ENCODE measurements at regions not wholly inside any gene's neighbourhood (a gene's known extent, or its start where the extent isn't known, plus 50 kb on each side); places are given as distances from the start of the nearest gene placed in this dataset.

- no peak overlapping the region for H3K4me3 ChIP-seq (replicated peaks in 1 of 2; ENCODE audit: low read depth in 1 of 2, low read length in 2 of 2)
- no TSS peak for BruUV-seq (replicated peaks)
- no peak overlapping the region for H3K9ac ChIP-seq (ENCODE audit: low read length)
- H3K4me1 ChIP-seq (ENCODE audit: control insufficient read depth in 1 of 2, insufficient read depth in 2 of 2, low read length in 2 of 2), result no peaks in the 10 kb centered on the region
- no peak overlapping the region for H3K4me2 ChIP-seq (ENCODE audit: low read length)
- H3K27me3 ChIP-seq (ENCODE audit: insufficient read depth, low read length), result no peaks in the 10 kb centered on the region
- TF ChIP-seq ZFX (IDR thresholded peaks at IDR 0.05), result no peak
- no peak for TF ChIP-seq ZNF274 (IDR thresholded peaks at IDR 0.05; ENCODE audit: low read depth, low read length)
- TF ChIP-seq YY1 (IDR thresholded peaks at IDR 0.05; ENCODE audit: extremely low read depth, insufficient replicate concordance, low read depth, low read length), result no peak
- no peak for TF ChIP-seq CTCF (IDR thresholded peaks at IDR 0.05 in 2 of 3, conservative IDR thresholded peaks at IDR 0.05 in 1 of 3; ENCODE audit: borderline replicate concordance in 1 of 3, insufficient read depth in 1 of 3, low read depth in 2 of 3, low read length in 2 of 3)
- no peak for TF ChIP-seq EZH2 (IDR thresholded peaks at IDR 0.05)
- no peak for TF ChIP-seq EZH2phosphoT487 (IDR thresholded peaks at IDR 0.05; ENCODE audit: borderline replicate concordance)
- TF ChIP-seq POLR2A (IDR thresholded peaks at IDR 0.05; ENCODE audit: borderline replicate concordance, extremely low read depth, insufficient read depth, insufficient read length), result no peak
- TF ChIP-seq JUND (IDR thresholded peaks at IDR 0.05), result no peak
- no peak for TF ChIP-seq SIN3A (IDR thresholded peaks at IDR 0.05; ENCODE audit: low read depth)
- TF ChIP-seq FOSL1 (IDR thresholded peaks at IDR 0.05; ENCODE audit: low read depth), result no peak
- no peak for TF ChIP-seq EGR1 (IDR thresholded peaks at IDR 0.05; ENCODE audit: low read depth)
- no peak for TF ChIP-seq ATF3 (IDR thresholded peaks at IDR 0.05)
- no peak for TF ChIP-seq MAX (IDR thresholded peaks at IDR 0.05)
- TF ChIP-seq REST (IDR thresholded peaks at IDR 0.05; ENCODE audit: low read depth), result no peak
- TF ChIP-seq ELF1 (IDR thresholded peaks at IDR 0.05; ENCODE audit: borderline replicate concordance, low read depth), result no peak
- TF ChIP-seq POLR2AphosphoS5 (IDR thresholded peaks at IDR 0.05; ENCODE audit: low read depth, low read length), result no peak
- no peak for TF ChIP-seq SRF (IDR thresholded peaks at IDR 0.05; ENCODE audit: low read depth)
- no peak for TF ChIP-seq TCF7L2 (IDR thresholded peaks at IDR 0.05; ENCODE audit: borderline replicate concordance, extremely low read depth, insufficient read depth, insufficient read length)
- no peak for TF ChIP-seq SP1 (IDR thresholded peaks at IDR 0.05; ENCODE audit: low read depth)
- TF ChIP-seq ZBTB33 (IDR thresholded peaks at IDR 0.05; ENCODE audit: extremely low read depth, insufficient replicate concordance, low read length), result no peak
- RAD21 ChIA-PET (ENCODE audit: low non-redundant PET in 1 of 2, low total read pairs in 2 of 2, uncharacterized antibody in 2 of 2, unreplicated experiment in 2 of 2), result no interaction called here
- ATAC-seq, result no peak
- no peak for DNase-seq (ENCODE audit: low read depth, low spot score)
- no peaks in the 10 kb centered on the region for H4K20me1 ChIP-seq (ENCODE audit: insufficient read depth)
- POLR2A ChIA-PET, result no interaction called here
- no peaks in the 10 kb centered on the region for H3K9me2 ChIP-seq (ENCODE audit: insufficient read depth)
- H3K36me3 ChIP-seq (ENCODE audit: control insufficient read depth in 1 of 2, insufficient read depth in 2 of 2, low read length in 2 of 2), result no peaks in the 10 kb centered on the region
- H2AFZ ChIP-seq (ENCODE audit: low read depth, low read length, poor library complexity, severe bottlenecking), result no peak overlapping the region
- no peak overlapping the region for H3K27ac ChIP-seq (ENCODE audit: low read depth, low read length)
- CTCF ChIA-PET, result no interaction called here
- H3K9me3 ChIP-seq (ENCODE audit: control insufficient read depth in 1 of 2, insufficient read depth in 1 of 2, low read depth in 1 of 2, low read length in 2 of 2), result no peaks in the 10 kb centered on the region
- intact Hi-C loops (cut with micrococcal nuclease), result no loop called here
- H3K79me2 ChIP-seq (ENCODE audit: insufficient read depth, low read length), result no peaks in the 10 kb centered on the region
Measured at GRCh38 chr12:12020762-12021161, 50.0 kb upstream of the BCL2L14 start.
